NCI-H69 (cell line): ENCODE measurements at regions not wholly inside any gene's neighbourhood (a gene's known extent, or its start where the extent isn't known, plus 50 kb on each side); places are given as distances from the start of the nearest gene placed in this dataset.
A peak's percentile ranks its signal among the peaks of the same experiment; 100 is the strongest.
"Not testable (repeated sequence)": the region's sequence is repeated elsewhere in the genome, so short reads cannot be mapped to it uniquely, and the experiment has no call there.

ENCODE experiments used
- DNase-seq: peaks from one replicate; lab custom pipeline; 2025; lab: John Stamatoyannopoulos, UW

- no peak for DNase-seq
Measured at GRCh38 chr18:29855637-29856036, 1186.9 kb downstream of the DSC3 start.

GRCh38 chr18:29853126-29853525 is 1189.4 kb downstream of the DSC3 start:
- no peak for DNase-seq

- no peak for DNase-seq
Measured at GRCh38 chr18:29849144-29849543, 1193.4 kb downstream of the DSC3 start.

GRCh38 chr18:29841631-29842030 is 1200.9 kb downstream of the DSC3 start:
- DNase-seq = no peak

DNA sequence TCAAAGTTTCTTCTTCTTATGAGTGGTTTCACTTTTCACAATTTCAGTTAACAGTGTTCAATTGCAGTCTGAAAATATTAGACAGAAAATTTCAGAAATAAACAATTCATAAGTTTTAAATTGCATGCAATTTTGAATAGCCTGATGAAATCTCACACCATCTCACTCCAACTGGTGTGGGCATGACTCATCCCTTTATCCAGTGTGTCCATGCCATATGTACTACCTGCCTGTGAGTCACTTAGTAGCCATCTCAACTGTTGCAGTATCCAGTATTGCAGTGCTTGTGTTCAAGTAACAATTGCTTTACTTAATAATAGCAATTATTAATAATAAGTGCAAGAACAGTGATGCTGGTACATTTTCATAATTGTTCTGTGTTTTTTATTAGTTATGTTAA is 1202.5 kb downstream of the DSC3 start:
- no peak for DNase-seq

DNA sequence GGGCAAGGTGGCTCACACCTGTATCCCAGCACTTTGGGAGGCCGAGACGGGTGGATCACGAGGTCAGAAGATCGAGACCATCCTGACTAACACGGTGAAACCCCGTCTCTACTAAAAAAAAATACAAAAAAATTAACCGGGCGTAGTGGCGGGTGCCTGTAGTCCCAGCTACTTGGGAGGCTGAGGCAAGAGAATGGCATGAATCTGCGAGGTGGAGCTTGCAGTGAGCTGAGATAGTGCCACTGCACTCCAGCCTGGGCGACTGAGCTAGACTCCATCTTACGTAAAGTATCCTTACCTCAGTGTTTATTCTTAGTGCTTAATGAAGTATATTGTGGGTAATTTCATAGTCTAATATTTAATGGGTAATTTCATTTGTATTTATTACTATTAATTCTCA is 1203.6 kb downstream of the DSC3 start:
- DNase-seq = not testable (repeated sequence)

DNA sequence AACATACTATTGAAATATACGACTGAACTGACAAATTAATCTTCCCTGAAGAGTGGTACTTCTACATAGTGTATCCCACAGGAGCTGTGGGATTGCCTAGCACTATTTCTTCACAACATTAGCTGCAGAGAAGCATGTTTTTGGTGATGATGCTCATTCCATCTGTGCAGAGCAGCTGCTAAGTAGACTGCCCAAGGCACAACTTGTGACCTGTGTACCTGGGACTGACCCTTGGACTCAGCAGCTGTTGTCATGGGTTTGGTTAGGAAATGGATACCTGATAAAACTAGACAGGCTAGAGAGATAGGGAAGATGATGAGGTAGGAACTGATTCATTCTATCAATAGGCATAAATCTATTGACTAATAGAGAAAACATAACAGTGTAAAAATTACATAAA is 1204.0 kb downstream of the DSC3 start:
- no peak for DNase-seq

- DNase-seq = no peak
Measured at GRCh38 chr18:29823671-29824070, 1218.9 kb downstream of the DSC3 start.

- no peak for DNase-seq
Measured at GRCh38 chr18:29821544-29821943, 1221.0 kb downstream of the DSC3 start.

GRCh38 chr18:29811519-29811918 is 1231.0 kb downstream of the DSC3 start:
- DNase-seq = no peak

GRCh38 chr18:29780816-29781215 is 1261.7 kb downstream of the DSC3 start:
- DNase-seq = no peak

DNA sequence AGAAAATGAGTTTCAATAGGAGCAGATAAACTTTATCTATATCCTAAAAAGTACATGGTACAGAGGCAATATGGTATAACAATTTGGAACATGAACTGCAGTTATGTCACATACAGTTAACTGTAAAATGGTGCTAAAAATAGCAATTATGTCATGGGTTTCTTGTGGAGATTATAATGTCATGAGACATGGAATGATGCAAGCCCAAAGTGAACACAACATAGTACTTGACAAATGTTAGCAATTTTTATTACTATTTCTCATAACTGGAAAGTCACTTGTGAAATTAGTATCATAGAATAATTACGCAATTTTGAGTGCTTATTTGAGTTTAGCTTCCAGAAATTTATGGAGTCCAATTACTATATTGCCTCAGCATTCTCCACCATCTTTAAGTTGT is 1263.4 kb downstream of the DSC3 start:
- no peak for DNase-seq

- no peak for DNase-seq
Measured at GRCh38 chr18:29753379-29753778, 1289.2 kb downstream of the DSC3 start.

DNA sequence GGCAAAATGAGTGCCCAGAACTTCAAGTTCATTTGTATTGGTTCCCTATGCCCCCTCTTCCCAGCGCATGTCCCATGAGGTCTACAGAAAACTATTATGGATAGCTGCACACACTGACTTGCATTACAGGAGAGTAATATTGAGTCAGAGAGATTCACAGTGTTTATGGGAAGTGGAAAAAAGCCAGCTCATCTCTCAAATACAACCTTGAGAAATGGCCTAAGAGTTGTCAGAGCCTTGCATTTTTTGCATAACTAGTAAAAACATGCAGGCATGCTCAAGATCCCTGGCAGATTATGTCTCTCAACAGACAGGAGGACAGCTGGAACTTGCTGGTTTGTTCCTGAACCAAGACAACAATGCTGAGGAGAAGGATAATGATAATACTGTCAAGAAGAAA is 1292.8 kb downstream of the DSC3 start:
- no peak for DNase-seq

GRCh38 chr18:29741461-29741860 is 1301.1 kb downstream of the DSC3 start:
- DNase-seq = no peak

GRCh38 chr18:29737620-29738019 is 1304.9 kb downstream of the DSC3 start:
- no peak for DNase-seq

DNA sequence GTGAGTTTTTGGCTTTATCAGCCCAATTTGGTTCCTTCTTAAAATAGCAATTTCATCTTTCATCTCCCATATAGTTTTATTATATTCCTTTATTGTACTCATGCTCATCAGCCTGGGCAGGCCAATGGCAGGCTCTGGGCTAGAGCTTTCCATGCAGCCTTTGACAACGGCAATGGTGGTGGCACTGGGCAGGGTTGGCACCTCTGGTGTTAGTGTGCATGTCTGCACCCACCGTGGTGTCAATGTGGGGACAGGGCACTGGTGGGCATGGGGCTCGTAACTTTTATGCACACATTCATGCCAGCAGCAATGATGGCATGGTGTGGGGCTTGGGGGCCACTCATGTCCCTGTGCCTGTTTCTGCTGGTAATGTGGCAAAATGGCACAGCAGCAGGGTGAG is 1305.4 kb downstream of the DSC3 start:
- DNase-seq = no peak

DNA sequence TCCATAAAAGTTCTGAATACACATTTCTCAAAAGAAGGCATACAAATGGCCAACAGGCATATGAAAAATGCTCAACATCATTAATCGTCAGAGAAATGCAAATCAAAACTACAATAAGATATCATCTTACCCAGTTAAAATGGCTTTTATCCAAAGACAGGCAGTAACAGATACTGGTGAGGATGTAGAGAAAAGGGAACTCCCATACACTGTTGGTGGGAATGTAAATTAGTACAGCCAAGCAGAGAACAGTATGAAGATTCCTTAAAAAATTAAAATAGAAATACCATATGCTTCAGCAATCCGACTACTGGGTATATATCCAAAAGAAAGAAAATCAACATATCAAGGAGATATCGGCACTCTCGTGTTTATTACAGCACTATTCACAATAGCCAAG is 1312.5 kb downstream of the DSC3 start:
- no peak for DNase-seq

DNA sequence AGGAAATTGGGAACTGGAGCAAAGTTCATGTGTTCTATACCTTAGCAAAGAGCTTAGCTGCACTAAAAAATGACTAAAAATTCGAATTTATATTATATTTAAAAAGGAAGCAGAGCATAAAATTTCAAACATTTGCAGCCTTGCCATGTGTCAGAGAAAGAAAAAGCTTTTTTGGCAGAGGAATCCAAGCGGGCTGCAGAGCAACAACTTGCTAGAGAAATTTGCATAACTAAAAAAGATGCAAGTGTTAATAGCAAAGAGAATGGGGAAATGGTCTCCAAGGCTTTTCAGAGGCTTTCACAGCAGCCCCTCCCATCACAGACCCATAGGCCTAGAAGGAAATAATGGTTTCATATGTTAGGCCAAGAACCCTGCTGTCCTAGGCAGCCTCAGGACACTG is 1315.9 kb downstream of the DSC3 start:
- DNase-seq = no peak

- not testable (repeated sequence) for DNase-seq
Measured at GRCh38 chr18:29723486-29723885, 1319.1 kb downstream of the DSC3 start.

- DNase-seq = not testable (repeated sequence)
Measured at GRCh38 chr18:29715960-29716359, 1326.6 kb downstream of the DSC3 start.

DNA sequence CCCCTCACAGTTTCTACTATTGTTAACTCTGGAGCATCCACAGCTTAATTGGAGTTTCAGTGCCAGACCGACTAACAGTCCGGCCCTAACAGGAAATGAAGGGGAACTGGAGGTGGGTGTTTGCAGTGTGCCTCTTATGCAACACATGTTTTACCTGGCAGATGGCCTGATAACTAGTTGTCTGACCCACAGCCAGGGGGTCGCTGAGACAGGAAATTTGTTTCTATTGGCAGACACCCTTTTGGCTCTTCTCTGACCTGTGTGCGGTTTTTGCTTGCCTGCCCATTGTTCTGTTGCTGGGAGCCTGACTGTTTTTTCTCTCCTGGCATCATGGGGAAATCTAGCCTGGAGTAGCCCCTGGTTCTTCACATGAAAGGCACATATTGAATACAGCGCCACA is 1329.8 kb downstream of the DSC3 start:
- peak; percentile 20 for DNase-seq

DNA sequence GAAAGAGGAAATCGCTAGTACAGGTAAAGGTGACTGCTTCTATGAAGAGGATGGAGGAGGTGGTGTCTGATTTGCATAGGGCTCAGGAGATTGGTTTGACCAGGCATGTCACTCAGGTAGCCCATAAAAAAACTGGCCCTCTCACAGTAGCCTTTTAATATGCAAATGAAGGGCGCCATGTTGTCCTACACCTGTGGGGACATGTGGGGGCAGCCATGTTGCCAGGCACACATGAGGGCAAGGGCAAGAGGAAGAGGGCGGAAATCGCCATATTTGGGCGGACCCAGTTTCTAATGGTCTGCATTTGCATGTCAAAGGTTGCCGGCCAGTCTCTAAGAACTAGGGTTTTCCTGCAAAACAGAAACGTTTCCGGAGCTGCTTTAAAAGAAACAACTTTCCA is 1330.6 kb downstream of the DSC3 start:
- DNase-seq = no peak

- DNase-seq = no peak
Measured at GRCh38 chr18:29693334-29693733, 1349.2 kb downstream of the DSC3 start.

GRCh38 chr18:29681578-29681977 is 1361.0 kb downstream of the DSC3 start:
- no peak for DNase-seq
